GM19043 (cell line): ENCODE measurements at regions not wholly inside any gene's neighbourhood (a gene's known extent, or its start where the extent isn't known, plus 50 kb on each side); places are given as distances from the start of the nearest gene placed in this dataset.

Experiments used
- ATAC-seq: cut with Tn5 transposase; IDR thresholded peaks from one replicate; pipeline ENCODE4 v1.9.1; 2021; ENCODE audit warnings: low read depth; ENCODE audit not compliant: unreplicated experiment

- ATAC-seq, result no peak
Measured at GRCh38 chr6:3997177-3997770, 81.7 kb downstream of the FAM217A start.

- ATAC-seq, result no peak
Measured at GRCh38 chr6:3999800-4000661, 78.9 kb downstream of the FAM217A start.

- no peak for ATAC-seq
Measured at GRCh38 chr6:4004249-4004648, 74.7 kb downstream of the FAM217A start.

GRCh38 chr6:4008324-4009047 is 70.5 kb downstream of the FAM217A start:
- ATAC-seq, result no peak

GRCh38 chr6:4009486-4009885 is 69.5 kb downstream of the FAM217A start:
- no peak for ATAC-seq

GRCh38 chr6:4010048-4010447 is 68.9 kb downstream of the FAM217A start:
- no peak for ATAC-seq

- ATAC-seq, result no peak
Measured at GRCh38 chr6:4010689-4011090, 68.2 kb downstream of the FAM217A start.

DNA sequence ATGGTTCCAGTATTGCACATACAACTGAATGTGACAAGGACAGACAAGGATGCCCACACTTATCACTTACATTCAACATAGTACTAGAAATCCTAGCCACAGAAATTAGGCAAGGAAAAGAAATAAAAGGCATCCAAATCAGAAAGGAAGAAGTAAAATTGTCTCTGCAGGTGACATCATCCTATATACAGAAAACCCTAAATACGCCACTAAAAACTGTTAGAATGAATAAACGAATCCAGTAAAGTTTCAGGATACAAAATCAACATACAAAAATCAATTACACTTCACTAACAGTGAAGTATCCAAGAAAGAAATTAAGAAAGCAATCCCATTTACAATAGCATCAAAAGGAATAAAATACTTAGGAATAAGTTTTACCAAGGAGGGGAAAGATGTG is 66.1 kb downstream of the FAM217A start:
- ATAC-seq, result no peak

GRCh38 chr6:4017058-4017739 is 61.7 kb downstream of the FAM217A start:
- no peak for ATAC-seq

DNA sequence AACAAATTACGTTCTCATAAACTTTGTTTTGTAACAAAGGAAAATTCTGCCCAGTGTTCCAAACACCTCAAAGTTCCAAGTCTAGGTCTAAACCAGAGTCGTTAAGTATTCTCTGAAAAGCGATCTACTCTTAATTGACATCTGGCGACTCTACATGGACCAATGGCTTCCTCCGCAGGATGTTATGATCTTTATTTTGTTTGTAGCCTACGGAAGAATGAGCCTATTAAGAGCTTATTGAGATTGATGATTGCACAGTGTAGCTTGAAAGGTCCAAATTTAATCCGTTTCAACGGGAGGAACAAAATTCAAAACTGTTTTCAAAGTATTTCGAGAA is 61.1 kb downstream of the FAM217A start:
- no peak for ATAC-seq

- ATAC-seq, result peak; percentile 56
Measured at GRCh38 chr6:4018171-4018923, 60.6 kb downstream of the FAM217A start.
